Neural cell (in vitro differentiated cells): ENCODE measurements at regions not wholly inside any gene's neighbourhood (a gene's known extent, or its start where the extent isn't known, plus 50 kb on each side); places are given as distances from the start of the nearest gene placed in this dataset.

Experiments
- H2AFZ ChIP-seq: fragments of 200-600, 300-800 bp; sonication (generic), shearing (Covaris generic); 2 replicates; pipeline ENCODE4 v1.6.0; 2014; ENCODE audit warnings: low read depth, mild to moderate bottlenecking, antibody characterized with exemption, low read length, moderate library complexity
- H3F3A ChIP-seq: fragments of 200-600 bp; shearing (Covaris generic); 2 replicates; pipeline ENCODE4 v1.6.1; 2016; ENCODE audit warnings: mild to moderate bottlenecking, moderate library complexity, mixed read lengths, antibody characterized with exemption, low read length; ENCODE audit not compliant: insufficient read depth, poor library complexity, severe bottlenecking
- H3K27ac ChIP-seq: fragments of 200-600, 300-800 bp; sonication (generic), shearing (Covaris generic); 2 replicates; pipeline ENCODE4 v1.5.1; 2014; ENCODE audit warnings: mild to moderate bottlenecking, low read length, moderate library complexity
- H3K27me3 ChIP-seq: fragments of 300-800, 200-600 bp; sonication (generic), shearing (Covaris generic); 2 replicates; pipeline ENCODE4 v1.6.0; 2014; ENCODE audit warnings: mild to moderate bottlenecking, low read depth, low read length, moderate library complexity; ENCODE audit not compliant: insufficient read depth
- H3K36me3 ChIP-seq: fragments of 300-800, 200-600 bp; sonication (generic), shearing (Covaris generic); 2 replicates; pipeline ENCODE4 v1.5.1; 2014; ENCODE audit warnings: mild to moderate bottlenecking, antibody characterized with exemption, low read length, moderate library complexity; ENCODE audit not compliant: insufficient read depth
- H3K4me2 ChIP-seq: fragments of 300-800, 200-600 bp; sonication (generic), shearing (Covaris generic); 2 replicates; pipeline ENCODE4 v1.6.0; 2014; ENCODE audit warnings: mild to moderate bottlenecking, low read length
- H3K4me3 ChIP-seq: fragments of 300-800, 200-600 bp; sonication (generic), shearing (Covaris generic); 2 replicates; pipeline ENCODE4 v1.5.1; 2014; ENCODE audit warnings: mild to moderate bottlenecking, low read length, moderate library complexity
- H3K79me2 ChIP-seq: fragments of 200-600 bp; shearing (Covaris generic); replicated peaks from 2 replicates; pipeline ENCODE4 v1.6.0; 2014; ENCODE audit warnings: mild to moderate bottlenecking, low read length, moderate library complexity; ENCODE audit not compliant: insufficient read depth
- H3K9ac ChIP-seq: fragments of 300-800, 200-600 bp; sonication (generic), shearing (Covaris generic); 2 replicates; pipeline ENCODE4 v1.6.1; 2016; ENCODE audit warnings: mild to moderate bottlenecking, low read length, mixed read lengths
- H3K9me2 ChIP-seq: fragments of 200-600 bp; shearing (Covaris generic); 2 replicates; pipeline ENCODE4 v1.6.1; 2016; ENCODE audit warnings: mild to moderate bottlenecking, low read length, mixed read lengths; ENCODE audit not compliant: insufficient read depth
- H3K9me3 ChIP-seq: fragments of 200-600, 300-800 bp; sonication (generic), shearing (Covaris generic); 2 replicates; pipeline ENCODE4 v1.6.1; 2016; ENCODE audit warnings: mild to moderate bottlenecking, mixed run types, low read length, moderate library complexity, mixed read lengths
- H4K20me1 ChIP-seq: fragments of 200-600 bp; shearing (Covaris generic); 2 replicates; pipeline ENCODE4 v1.6.1; 2016; ENCODE audit warnings: mild to moderate bottlenecking, mixed run types; ENCODE audit not compliant: insufficient read depth
- EP300 ChIP-seq: fragments of 450-650 bp; conservative IDR thresholded peaks from 2 replicates; pipeline ENCODE4 v1.6.1; 2014; ENCODE audit warnings: antibody characterized with exemption, mild to moderate bottlenecking, moderate library complexity; ENCODE audit not compliant: poor library complexity, severe bottlenecking
- EZH2 ChIP-seq: fragments of 200-600, 300-800 bp; shearing (Covaris generic), sonication (generic); IDR thresholded peaks from 2 replicates; pipeline ENCODE4 v1.6.1; 2014; ENCODE audit warnings: antibody characterized with exemption, low read length, borderline replicate concordance, mild to moderate bottlenecking; ENCODE audit not compliant: insufficient read depth, poor library complexity, severe bottlenecking
- MXI1 ChIP-seq: fragments of 450-650 bp; conservative IDR thresholded peaks from 2 replicates; pipeline ENCODE4 v1.6.1; 2014; ENCODE audit warnings: antibody characterized with exemption, mild to moderate bottlenecking; ENCODE audit not compliant: poor library complexity, severe bottlenecking
- POLR2AphosphoS5 ChIP-seq: IDR thresholded peaks from 2 replicates; pipeline ENCODE4 v1.6.1; 2012
- RAD21 ChIP-seq: fragments of 450-650 bp; conservative IDR thresholded peaks from 2 replicates; pipeline ENCODE4 v1.6.1; 2014; ENCODE audit warnings: antibody characterized with exemption, mild to moderate bottlenecking, moderate library complexity
- SMC3 ChIP-seq: fragments of 450-650 bp; conservative IDR thresholded peaks from 2 replicates; pipeline ENCODE4 v1.6.1; 2014; ENCODE audit warnings: antibody characterized with exemption, mild to moderate bottlenecking, moderate library complexity; ENCODE audit not compliant: poor library complexity
- TAF1 ChIP-seq: IDR thresholded peaks from 2 replicates; pipeline ENCODE4 v1.6.1; 2012; ENCODE audit warnings: low read depth
- TF ChIP-seq, protein P1 (sequence below): IDR thresholded peaks from 2 replicates; pipeline ENCODE4 v1.6.1; 2012; ENCODE audit warnings: borderline replicate concordance
- TF ChIP-seq, protein P2 (sequence below): fragments of 450-650 bp; IDR thresholded peaks from 2 replicates; pipeline ENCODE4 v1.5.1; 2014; ENCODE audit warnings: antibody characterized with exemption, mild to moderate bottlenecking, moderate library complexity; ENCODE audit not compliant: poor library complexity, severe bottlenecking

DNA sequence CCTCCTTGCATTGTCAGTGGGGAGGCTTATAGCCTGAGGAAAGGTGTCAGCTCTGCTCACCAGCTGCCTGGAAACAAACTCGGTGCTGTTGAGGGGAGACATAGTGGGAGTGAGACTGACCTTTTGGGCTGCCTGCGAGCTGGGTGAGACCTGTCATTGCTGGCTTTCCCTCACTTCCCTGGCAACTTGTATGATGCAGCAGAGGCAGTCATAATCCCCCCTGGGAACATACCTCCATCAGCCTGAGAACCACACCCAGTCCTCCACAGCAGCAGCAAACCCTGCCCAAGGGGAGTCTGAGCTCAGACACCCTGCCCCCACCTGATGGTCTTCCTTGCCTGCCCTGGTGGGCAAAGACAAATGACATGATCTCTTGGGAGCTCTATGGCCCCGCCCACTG lies 521.2 kb upstream of the IMPG1 start:
- no peaks in the 10 kb centered on the region for H4K20me1 ChIP-seq
- no peaks in the 10 kb centered on the region for H3K9me3 ChIP-seq
- H3K4me2 ChIP-seq, result no peak overlapping the region
- no peak overlapping the region for H3K9ac ChIP-seq
- H3K27me3 ChIP-seq, result no peaks in the 10 kb centered on the region
- TF ChIP-seq TAF1 (no peak), POLR2AphosphoS5 (no peak), MXI1 (no peak), EZH2 (no peak), RAD21 (no peak), EP300 (no peak), SMC3 (no peak)
- TF ChIP-seq, protein P1, sequence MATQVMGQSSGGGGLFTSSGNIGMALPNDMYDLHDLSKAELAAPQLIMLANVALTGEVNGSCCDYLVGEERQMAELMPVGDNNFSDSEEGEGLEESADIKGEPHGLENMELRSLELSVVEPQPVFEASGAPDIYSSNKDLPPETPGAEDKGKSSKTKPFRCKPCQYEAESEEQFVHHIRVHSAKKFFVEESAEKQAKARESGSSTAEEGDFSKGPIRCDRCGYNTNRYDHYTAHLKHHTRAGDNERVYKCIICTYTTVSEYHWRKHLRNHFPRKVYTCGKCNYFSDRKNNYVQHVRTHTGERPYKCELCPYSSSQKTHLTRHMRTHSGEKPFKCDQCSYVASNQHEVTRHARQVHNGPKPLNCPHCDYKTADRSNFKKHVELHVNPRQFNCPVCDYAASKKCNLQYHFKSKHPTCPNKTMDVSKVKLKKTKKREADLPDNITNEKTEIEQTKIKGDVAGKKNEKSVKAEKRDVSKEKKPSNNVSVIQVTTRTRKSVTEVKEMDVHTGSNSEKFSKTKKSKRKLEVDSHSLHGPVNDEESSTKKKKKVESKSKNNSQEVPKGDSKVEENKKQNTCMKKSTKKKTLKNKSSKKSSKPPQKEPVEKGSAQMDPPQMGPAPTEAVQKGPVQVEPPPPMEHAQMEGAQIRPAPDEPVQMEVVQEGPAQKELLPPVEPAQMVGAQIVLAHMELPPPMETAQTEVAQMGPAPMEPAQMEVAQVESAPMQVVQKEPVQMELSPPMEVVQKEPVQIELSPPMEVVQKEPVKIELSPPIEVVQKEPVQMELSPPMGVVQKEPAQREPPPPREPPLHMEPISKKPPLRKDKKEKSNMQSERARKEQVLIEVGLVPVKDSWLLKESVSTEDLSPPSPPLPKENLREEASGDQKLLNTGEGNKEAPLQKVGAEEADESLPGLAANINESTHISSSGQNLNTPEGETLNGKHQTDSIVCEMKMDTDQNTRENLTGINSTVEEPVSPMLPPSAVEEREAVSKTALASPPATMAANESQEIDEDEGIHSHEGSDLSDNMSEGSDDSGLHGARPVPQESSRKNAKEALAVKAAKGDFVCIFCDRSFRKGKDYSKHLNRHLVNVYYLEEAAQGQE, result no peak
- TF ChIP-seq, protein P2, sequence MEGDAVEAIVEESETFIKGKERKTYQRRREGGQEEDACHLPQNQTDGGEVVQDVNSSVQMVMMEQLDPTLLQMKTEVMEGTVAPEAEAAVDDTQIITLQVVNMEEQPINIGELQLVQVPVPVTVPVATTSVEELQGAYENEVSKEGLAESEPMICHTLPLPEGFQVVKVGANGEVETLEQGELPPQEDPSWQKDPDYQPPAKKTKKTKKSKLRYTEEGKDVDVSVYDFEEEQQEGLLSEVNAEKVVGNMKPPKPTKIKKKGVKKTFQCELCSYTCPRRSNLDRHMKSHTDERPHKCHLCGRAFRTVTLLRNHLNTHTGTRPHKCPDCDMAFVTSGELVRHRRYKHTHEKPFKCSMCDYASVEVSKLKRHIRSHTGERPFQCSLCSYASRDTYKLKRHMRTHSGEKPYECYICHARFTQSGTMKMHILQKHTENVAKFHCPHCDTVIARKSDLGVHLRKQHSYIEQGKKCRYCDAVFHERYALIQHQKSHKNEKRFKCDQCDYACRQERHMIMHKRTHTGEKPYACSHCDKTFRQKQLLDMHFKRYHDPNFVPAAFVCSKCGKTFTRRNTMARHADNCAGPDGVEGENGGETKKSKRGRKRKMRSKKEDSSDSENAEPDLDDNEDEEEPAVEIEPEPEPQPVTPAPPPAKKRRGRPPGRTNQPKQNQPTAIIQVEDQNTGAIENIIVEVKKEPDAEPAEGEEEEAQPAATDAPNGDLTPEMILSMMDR, result no peak
- H2AFZ ChIP-seq, result no peak overlapping the region
- no peaks in the 10 kb centered on the region for H3F3A ChIP-seq
- no peaks in the 10 kb centered on the region for H3K79me2 ChIP-seq
- no peaks in the 10 kb centered on the region for H3K9me2 ChIP-seq
- H3K27ac ChIP-seq, result no peak overlapping the region
- no peaks in the 10 kb centered on the region for H3K36me3 ChIP-seq
- H3K4me3 ChIP-seq, result no peak overlapping the region

DNA sequence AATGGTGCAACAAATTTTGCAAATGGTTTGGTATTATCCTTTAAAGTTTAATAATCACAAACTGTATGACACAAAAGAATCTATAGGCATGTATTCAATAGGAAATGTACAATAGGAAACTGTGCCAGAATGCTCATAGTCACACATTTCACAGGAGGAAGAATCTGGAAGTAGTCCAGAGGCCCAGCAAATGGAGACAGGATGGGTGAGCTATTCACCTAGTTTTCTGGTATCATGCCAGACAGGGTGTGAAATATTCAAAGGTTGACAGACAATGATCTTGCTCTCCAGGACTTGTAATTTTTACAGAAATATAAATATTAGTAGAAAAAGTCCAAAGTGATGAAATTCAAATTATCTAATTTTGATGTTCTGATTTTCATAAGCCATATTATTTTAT lies 520.1 kb upstream of the IMPG1 start:
- no peaks in the 10 kb centered on the region for H3K79me2 ChIP-seq
- no peak overlapping the region for H3K4me3 ChIP-seq
- no peak overlapping the region for H3K4me2 ChIP-seq
- TF ChIP-seq EP300 (no peak), TAF1 (no peak), MXI1 (no peak), RAD21 (no peak), POLR2AphosphoS5 (no peak), SMC3 (no peak), EZH2 (no peak)
- TF ChIP-seq, protein P2, result no peak
- TF ChIP-seq, protein P1, result no peak
- H3K36me3 ChIP-seq, result no peaks in the 10 kb centered on the region
- no peaks in the 10 kb centered on the region for H3F3A ChIP-seq
- H3K9me2 ChIP-seq, result no peaks in the 10 kb centered on the region
- no peaks in the 10 kb centered on the region for H3K9me3 ChIP-seq
- no peak overlapping the region for H3K9ac ChIP-seq
- H3K27ac ChIP-seq, result no peak overlapping the region
- no peaks in the 10 kb centered on the region for H3K27me3 ChIP-seq
- H4K20me1 ChIP-seq, result no peaks in the 10 kb centered on the region
- H2AFZ ChIP-seq, result no peak overlapping the region
